Germinal center (tissue), 1 donor: ENCODE measurements at regions not wholly inside any gene's neighbourhood (a gene's known extent, or its start where the extent isn't known, plus 50 kb on each side); places are given as distances from the start of the nearest gene placed in this dataset.
A peak's percentile ranks its signal among the peaks of the same experiment; 100 is the strongest.

Source experiments
- DNase-seq: peaks from one replicate; pipeline ENCODE4 v3.0.0; 2012; ENCODE audit warnings: mixed read lengths, low spot score

DNA sequence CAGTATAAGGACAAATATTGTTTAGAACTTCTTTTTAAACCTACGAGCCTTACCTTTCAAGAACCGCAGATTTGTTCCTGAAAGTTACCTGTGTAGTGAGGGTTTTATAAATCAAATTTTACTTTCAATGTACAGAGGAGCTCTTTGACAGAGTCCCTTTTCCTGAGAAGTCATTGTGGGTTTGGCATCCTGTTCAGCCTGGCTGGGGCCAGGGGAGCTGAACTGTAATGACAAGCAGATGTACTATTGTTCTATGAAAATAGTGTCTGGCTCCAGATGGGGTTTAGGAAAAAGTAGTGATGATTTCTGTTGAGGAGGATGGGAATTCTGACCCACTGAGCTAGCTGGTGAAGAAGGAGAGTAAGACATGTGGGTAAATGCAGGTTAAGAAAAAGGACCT is 196.2 kb upstream of the PGRMC2 start:
- DNase-seq = no peak

DNA sequence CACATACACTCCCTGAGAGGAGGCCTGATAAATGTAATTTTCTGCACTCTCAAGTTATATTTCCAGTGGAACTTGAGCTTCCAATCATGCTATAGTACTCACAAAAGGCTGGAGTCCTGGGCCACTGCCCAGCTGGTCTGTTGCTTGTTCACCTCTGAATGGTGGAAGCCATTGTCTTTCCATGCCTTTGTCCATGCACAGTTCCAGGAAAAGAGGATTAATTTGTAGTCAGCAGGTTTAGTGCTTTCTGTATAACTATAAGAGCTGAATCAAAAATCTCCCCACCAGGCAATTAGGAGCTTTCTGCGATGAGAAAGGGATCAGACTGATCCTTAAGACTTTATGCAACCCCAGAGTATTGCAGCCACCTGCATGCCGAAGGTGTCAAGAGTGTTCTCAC is 195.4 kb upstream of the PGRMC2 start:
- no peak for DNase-seq

DNA sequence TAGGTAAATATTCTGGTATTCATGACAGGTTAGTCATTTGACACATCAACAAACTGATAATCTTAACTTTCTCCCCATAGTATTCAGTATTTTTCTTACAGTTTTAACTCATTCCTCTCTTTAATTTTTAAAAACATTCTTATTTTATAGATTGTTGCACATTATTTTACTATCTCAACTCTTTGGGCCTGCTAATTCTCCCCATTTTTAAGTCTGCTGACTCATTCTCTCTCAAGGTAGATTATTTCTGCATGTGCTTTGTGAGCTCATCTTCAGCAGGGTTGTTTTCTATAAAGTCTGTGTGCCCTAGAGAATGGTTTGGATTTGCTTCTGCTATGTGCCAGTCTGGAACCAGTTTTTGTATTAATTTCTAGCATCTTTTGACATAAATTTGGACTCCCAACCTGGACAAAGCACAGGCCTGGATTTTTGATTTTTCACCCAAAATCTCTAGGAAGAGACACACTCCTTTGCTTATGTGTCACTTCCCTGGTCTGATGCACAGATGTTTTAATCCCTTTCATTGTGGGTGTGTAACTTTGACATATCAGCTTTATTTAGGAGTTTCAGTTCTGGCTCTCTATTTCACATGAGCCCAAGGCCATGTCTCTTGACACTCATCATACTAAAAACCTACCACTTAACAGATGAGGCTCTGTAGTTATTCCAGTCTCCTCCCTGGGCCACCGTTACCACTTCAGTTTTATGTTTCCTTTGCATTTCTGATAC is 194.3 kb upstream of the PGRMC2 start:
- DNase-seq = no peak

DNA sequence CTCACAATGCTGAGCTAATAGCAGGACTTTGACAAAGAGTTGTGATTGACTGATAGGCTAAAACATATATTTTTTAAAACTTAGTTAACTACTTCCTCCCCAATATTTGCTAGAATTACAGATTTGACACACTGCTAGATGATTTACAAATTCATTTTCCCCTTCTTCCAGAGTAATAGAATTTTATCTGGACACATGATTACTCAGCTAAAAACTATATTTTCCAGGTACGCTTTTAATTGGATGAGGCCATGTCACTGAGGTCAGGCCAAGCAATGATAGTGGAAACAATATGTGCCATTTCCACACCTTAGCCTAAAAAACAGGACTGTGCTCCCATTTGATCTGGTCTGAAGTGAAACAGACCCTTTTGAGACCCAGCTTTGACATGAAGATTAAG is 193.3 kb upstream of the PGRMC2 start:
- no peak for DNase-seq

DNA sequence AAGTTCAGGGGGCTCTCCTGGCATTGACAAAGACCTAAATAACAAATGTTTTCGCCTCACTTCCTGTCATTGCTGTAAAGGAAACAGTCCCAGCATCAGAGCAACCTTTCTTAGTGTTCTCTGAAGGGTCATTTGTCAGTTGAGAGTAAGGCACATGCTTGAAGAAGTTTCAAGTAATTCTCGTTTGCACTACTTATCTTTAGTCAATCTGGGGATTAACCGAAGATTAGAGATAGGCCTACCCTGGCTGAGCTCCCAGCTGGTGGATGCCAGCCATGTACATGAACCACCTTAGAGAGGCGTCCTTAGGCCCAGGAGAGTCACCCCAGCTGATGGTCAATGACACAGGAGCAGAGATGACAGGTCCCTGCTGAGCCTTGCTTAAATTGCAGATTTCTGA is 189.9 kb upstream of the PGRMC2 start:
- DNase-seq = no peak

DNA sequence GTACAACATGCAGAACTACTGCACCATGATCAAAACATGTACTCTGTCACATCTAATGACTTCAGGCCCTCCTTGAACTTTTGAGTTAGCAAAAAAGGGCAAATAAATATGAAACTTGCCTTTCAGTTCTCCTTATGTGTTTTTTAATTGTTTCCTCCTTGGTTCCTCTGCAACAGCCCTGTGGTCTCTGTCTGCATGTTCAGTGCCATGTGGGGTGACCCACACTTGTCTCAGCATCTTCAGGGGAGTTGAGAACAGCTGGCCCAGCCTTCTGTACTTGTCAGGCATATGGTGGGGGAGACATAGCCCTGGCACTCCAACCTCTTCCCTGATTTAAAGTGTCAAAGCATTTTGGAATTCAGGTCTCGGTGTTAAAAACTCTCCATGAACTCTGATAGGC is 188.0 kb upstream of the PGRMC2 start:
- no peak for DNase-seq

DNA sequence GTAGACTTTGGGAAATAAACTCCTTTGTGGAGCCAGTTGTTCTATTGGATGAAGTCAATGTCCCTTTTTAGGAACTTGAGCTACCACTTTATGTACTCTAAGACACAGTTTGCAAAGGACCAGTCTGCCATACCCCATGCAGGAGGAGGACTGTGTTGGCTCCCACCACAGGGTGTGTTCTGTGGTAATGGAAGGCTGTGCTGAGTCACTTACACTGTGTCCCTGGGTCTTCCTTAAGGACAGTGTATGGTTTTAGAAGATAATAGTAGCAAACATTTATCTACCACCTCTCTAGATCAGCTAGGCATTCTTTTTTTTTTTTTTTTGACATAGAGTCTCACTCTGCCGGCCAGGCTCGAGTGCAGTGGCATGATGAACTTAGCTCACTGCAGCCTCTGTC is 184.0 kb upstream of the PGRMC2 start:
- DNase-seq = no peak

DNA sequence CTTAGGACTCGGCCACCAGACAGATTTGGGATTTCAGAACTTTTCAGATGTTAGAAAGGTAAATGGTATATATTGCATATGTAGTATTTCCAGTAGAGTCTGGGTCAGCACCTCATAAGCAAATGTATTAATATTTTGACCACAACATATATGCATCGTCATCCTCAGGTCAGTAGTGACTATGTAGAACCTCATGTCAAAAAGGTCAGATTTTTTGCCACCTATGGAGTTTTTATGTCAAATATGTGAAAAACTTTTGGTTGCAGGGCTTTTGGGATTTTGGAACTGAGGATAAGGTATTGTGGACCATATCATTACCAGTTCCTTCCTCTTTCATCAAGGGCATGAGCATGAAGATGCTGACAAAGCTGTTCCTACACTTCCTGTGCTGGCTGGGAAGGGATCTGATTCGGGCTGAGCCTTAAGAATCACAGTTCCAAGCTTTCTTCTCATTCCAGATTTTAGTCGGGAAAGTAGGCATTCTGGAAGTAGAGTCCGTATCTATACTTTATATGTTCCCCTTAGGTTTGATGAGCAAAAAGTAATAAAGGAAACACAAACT is 183.0 kb upstream of the PGRMC2 start:
- DNase-seq = no peak

DNA sequence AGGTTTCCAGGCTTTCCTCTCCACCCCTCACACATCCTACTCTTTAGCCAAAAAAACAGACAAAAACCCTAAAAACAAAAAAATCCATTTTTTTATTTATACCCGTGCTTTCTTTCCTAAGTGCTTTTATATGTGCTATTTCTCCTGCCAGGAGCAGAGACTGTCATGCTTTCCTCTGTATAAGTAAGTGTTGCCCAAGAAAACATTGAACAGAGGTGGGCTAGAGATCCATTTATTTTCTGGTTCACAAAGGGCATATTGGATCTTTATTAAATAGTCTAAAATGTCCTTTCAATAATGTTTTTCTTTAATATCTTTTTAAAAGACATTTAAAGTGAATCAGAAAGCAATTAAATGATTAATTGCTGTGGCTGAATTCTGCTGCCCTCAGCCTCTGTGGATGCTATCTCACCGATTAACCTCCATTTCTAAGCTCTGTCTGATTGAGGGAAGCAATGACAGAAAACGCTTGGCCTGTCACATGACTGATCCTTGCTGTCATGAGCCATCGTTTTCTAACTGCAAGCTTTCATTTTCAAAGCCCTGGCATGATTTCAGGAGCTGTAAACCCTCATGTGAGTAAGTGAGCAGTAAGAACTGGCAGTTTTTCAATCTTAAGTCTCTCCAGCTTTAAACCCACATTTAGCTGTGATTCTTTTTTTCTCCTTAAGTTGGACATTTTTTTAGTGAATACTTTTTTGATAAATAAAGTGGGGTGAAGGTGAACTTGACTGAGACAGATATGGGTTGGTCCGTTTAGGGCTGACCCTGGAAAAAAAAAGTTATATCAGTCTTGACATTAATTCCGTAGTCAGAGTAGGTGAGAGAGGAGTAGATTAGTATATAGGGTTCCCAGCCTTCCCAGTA is 180.7 kb upstream of the PGRMC2 start:
- DNase-seq = no peak

DNA sequence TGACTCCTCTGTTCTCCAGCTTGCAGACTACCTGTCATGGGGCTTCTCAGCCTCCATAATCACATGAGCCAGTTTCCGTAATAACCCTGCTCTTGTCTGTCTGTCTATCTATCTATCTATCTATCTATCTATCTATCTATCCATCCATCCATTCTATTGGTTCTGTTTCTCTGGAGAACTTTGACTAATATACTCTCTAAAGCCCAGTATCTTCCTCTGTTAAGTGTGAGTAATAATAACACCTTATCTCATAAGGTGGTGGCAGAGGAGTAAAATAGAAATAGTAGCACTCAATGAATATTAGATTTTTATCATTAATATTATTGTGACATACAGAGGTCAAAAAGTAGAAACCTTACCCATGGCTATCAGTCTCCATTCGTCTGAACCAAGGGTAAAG is 177.9 kb upstream of the PGRMC2 start:
- DNase-seq = no peak

DNA sequence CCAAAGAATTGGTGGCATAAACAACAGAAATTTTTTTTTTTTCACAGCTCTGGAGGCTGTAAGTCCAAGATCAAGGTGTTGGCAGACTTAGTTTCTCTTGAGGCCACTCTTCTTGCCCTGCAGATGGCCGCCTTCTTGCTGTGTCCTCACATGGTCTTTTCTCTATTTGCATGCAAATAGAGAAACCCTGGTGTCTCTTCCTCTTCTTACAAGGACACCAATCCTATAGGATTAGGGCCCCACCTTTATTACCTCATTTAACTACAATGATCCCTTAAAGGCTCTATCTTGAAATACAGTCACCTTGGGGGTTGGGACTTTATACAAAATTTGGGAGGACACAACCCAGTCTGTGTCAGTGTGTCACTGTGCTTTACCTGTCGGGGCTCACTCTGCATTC is 175.4 kb upstream of the PGRMC2 start:
- no peak for DNase-seq

DNA sequence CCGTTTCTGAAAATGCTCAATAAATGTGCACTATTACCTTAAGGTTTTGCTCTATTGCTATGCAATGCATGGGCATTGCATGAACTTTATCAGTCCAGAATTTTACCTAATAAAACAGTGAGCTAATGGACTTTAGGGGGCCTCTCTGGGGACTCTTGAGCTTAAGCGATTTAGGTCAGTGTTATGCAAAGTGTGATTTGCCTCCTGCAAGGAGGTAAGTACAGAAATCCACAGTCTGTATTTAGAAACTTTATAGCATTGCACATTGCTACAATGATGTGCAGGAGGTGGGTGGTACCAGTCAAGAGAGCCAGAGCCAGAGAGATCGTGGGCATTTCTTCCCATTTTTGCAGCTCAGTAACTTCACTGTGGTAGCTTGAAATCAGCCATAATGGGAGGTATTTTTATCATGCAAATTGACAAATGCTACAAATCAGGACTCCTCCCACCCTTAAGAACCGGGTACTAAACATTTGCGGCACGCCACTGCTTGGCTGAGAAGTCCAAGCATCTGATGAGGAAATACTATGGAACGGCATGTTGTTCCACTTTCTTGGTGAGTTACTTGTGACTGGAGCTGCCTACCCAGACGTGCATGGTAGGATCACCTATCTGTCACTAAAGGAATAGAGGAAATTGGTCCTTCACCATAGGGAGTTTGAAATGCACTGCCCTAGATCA is 174.6 kb upstream of the PGRMC2 start:
- no peak for DNase-seq

DNA sequence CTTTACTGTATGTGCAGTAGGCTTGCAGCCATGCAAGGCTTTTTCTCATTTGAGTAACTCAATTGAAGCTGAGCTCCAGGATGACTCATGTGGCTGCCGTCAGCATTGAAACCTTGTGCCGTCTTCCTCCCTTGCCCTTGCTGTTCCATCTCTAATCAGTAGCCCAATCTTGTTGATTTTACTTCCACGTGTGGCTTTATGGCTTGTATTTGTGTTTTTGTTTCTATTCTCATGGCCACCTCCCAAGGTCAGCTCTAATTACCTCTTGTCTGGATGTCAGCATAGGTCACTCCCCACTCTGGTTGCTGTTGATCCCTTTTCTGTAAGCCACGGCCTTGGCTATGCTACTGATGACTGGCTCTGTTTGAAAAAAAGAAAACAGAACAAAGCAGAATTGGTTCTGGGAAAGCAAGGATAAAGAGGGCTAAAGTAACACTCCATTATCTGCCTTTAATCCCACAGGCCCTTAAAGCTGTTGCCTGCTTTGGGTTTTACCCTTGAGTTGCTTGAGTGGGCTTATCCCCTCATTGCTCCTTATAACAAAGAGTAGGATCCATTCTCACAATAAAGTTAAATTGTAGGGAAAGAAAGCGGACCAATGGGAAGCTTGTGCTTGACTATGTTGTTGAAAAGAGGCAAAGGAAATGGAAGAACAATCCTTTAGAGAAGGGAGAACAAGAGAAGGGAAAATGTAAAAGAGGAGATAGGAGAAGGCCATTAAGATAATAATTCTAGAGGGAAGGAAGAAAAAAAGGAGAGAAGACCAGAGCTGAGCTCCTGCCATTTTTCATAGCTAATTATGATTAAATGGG is 173.9 kb upstream of the PGRMC2 start:
- DNase-seq = no peak

DNA sequence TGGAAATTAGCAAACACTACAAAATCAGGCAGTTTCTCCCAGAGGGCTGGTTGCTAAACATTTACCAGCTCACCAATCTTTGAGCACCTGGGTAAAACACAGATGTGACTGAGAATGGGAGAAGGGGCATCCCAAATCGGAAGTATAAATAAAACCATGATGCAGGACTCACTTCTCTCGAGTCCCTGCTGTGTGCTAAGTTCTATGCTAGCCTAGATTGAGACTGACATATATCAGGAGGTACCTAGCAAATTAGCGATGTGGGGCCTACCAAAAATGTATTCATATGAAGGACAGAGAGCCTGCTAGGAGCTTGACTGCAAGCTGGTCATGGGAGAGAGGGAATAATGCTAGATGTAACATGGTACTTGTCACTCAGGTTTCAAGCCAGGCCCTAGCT is 171.9 kb upstream of the PGRMC2 start:
- DNase-seq = no peak

DNA sequence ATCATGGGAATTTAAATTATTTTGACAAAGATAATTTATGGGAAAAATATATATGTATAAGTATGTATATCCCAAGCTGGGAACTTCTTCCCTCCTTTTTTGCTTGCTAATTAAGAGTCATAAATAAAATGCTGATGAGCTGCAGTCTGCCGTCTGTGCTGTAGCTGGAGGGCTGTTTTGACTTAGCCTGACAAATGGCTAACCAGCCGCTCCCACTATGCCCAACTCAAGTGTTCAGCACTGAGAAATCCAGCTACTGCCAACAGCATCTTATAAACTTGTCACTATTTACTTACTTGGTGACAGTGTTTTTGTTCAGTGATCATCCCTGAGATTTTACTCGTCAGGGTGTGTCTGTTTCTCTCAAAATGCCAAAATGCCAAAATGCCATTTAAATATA is 171.2 kb upstream of the PGRMC2 start:
- DNase-seq = no peak

DNA sequence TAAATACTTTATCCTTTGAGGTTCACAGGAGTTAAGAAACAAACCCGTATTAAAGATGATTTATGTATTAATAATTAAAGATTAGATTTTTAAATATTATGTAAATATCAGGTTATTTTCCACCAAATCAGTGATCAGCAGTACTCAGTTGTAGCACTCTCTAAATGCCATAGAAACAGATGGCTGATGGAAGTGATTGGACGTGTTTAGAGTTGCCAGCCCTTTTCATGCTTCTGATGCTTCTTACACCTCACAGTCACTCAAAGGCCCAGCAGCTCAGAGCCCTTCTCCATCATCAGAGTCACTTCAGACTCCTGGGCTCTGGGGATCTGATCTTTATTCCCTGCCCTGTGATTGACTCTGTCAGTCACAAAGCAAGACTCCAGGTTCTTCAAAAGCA is 170.1 kb upstream of the PGRMC2 start:
- DNase-seq = no peak

DNA sequence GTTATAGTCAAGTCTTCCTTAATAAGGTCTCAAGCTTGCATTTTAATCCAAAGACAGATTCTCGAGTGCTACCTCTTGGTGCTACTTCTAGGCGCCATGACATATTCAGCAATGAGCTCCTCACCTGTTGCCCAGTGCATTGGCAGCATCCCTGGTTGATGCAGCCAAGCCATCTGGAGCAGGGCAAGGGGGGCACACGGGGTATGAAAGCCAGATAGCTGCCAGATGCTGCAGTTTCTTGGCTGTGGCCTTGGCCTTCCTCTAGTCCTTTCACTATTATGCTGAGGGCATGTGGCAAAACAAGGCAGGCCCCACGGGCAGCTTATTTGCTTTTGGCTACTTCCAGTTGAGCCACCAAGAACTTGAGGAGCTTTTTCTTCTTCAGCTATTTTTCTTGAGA is 168.6 kb upstream of the PGRMC2 start:
- DNase-seq = no peak

DNA sequence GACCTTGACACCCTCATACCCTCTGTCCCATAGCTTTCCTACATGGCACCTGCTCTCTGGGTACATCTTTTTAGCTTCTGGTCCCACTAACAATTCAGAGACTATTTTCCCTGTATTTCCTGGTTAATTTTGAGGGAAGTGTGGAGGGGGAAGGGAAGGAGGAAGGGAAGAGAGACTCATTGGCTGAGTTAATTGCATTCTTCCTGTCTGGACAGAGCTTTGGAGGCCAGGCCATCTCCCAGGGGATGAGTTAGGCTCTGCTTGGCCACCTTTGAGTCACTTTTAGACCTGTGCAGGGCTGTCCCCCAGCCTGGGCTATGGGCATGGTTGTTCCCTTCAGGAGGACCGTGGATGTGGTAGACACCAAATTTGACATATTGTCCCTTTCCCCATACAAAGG is 167.9 kb upstream of the PGRMC2 start:
- DNase-seq = no peak

DNA sequence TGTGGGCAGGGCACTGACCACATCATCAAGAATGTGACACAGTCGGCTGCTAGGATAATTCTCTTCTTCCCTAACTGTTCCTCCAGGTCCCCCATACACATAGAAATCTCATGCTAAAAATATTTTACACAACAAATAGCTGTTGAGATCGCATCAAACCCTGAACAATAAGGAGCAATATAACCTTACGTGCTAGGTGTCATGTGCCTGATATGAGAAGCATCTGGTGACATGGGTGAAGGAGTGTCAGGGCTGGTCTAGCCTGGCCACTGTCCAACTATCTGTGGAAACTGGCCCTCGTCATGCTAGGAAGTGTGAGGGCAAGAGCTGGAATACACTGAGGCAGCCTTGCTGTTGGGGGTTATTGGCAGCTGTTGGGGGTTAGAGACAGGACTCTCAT is 167.3 kb upstream of the PGRMC2 start:
- DNase-seq = no peak

DNA sequence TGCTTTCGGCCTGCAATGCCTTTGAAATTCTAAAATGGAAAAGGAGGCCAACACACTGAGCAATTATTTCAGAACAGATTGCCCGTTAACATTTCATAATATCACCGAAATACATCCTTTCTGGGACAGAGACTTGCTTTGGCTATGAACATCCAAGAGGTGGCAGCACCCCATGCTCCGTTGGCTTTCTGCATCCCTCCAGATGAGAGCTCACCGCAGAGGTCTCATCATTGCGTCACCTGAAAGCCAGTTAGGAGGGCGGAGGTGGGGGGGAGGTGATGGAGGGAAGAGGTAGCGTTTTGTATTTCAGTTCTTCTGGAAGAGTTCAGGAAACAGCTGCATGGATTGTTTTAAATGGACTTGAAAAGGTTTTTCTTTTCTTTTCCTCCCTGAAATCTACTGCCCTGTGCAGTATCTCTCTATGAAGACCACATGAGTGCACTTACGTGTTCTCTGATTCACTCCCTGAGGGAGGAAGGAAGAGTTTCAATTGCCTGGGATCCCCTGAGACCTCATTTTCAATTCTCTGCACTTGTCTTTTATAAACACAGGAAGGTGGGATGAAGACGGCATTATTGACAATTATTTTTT is 166.8 kb upstream of the PGRMC2 start:
- peak; percentile 70 for DNase-seq

DNA sequence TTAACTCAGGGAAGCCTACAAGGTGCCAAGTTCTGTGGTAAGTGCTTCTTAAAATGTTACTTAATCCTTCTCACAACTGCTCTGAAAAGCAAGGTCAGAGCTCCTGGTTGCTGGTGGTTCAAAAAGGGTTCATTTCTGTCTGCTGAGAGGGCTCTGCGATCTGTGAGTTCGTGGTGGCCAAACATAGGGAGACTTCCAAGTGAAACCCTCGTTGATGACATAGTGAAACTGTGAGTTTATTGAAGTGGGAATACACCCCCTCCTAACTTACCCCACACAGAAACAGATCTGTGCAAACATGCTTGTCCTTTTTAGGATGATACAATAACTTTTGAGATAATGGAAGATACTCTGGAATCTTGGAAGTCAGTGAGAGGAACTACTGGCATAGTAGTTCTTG is 164.8 kb upstream of the PGRMC2 start:
- DNase-seq = no peak
